Adipose tissue (tissue), 3 donors: ENCODE measurements at regions not wholly inside any gene's neighbourhood (a gene's known extent, or its start where the extent isn't known, plus 50 kb on each side); places are given as distances from the start of the nearest gene placed in this dataset.

Experiments
- H3K27ac ChIP-seq: one replicate; pipeline ENCODE4 v1.5.1; 2013; ENCODE audit warnings: low read depth, low read length
- WGBS, 3 donors: extraction: QIAGEN DNeasy Blood & Tissue Kit; methylation state at CpG; one replicate each; pipeline ENCODE4 v1.1.7; 2013; 5-methylcytosine and 5-hydroxymethylcytosine counted together
- donor health status: healthy with polysubstance abuse.
- donor health status: Bipolar disorder and iron deficiency.
- donor health status: healthy.

- no peak overlapping the region for H3K27ac ChIP-seq
- WGBS, 3 donors, result 83 to 87% (median 86%) methylated on average over 2 of the region's 2 CpGs
These were observed 249.7 kb downstream of the CD83 start for GRCh38 chr6:14367296-14367695.

GRCh38 chr6:14369717-14370116 lies 252.1 kb downstream of the CD83 start:
- WGBS, 3 donors, result 86 to 91% (median 90%) methylated on average over 3 of the region's 3 CpGs
- no peak overlapping the region for H3K27ac ChIP-seq

- H3K27ac ChIP-seq, result no peak overlapping the region
- 66 to 75% (median 75%) methylated on average over 3 of the region's 3 CpGs for WGBS, 3 donors
These were observed 254.0 kb downstream of the CD83 start for GRCh38 chr6:14371530-14371929.

GRCh38 chr6:14372734-14373489 lies 255.3 kb downstream of the CD83 start:
- no peak overlapping the region for H3K27ac ChIP-seq
- 53 to 71% (median 69%) methylated on average over 7 of the region's 7 CpGs for WGBS, 3 donors

GRCh38 chr6:14373648-14374437 lies 256.3 kb downstream of the CD83 start:
- WGBS, 3 donors, result 78 to 86% (median 81%) methylated on average over 7 of the region's 7 CpGs
- no peak overlapping the region for H3K27ac ChIP-seq

GRCh38 chr6:14375930-14376329 lies 258.4 kb downstream of the CD83 start:
- WGBS, 3 donors, result 44 to 58% (median 52%) methylated on average over 1 of the region's 1 CpG
- H3K27ac ChIP-seq, result no peak overlapping the region

GRCh38 chr6:14379568-14379967 lies 262.0 kb downstream of the CD83 start:
- 60 to 80% (median 79%) methylated on average over 3 of the region's 3 CpGs for WGBS, 3 donors
- H3K27ac ChIP-seq, result no peak overlapping the region

GRCh38 chr6:14380086-14380820 lies 262.7 kb downstream of the CD83 start:
- WGBS, 3 donors, result 57 to 73% (median 73%) methylated on average over 10 of the region's 10 CpGs
- H3K27ac ChIP-seq, result no peak overlapping the region

- H3K27ac ChIP-seq, result no peak overlapping the region
- WGBS, 3 donors, result 55 to 70% (median 64%) methylated on average over 11 of the region's 11 CpGs
These were observed 263.6 kb downstream of the CD83 start for GRCh38 chr6:14380901-14381828.

GRCh38 chr6:14381829-14382677 lies 264.5 kb downstream of the CD83 start:
- no peak overlapping the region for H3K27ac ChIP-seq
- WGBS, 3 donors, result 80 to 84% (median 82%) methylated on average over 10 of the region's 10 CpGs

GRCh38 chr6:14382678-14383236 lies 265.2 kb downstream of the CD83 start:
- H3K27ac ChIP-seq, result no peak overlapping the region
- WGBS, 3 donors, result 57 to 71% (median 68%) methylated on average over 3 of the region's 3 CpGs

GRCh38 chr6:14383393-14384174 lies 266.0 kb downstream of the CD83 start:
- no peak overlapping the region for H3K27ac ChIP-seq

GRCh38 chr6:14384175-14384949 lies 266.8 kb downstream of the CD83 start:
- WGBS, 3 donors, result 49 to 80% (median 77%) methylated on average over 6 of the region's 6 CpGs
- H3K27ac ChIP-seq, result no peak overlapping the region

More at GRCh38 chr6:14383393-14384174, 266.0 kb downstream of the CD83 start:
- WGBS, 3 donors, result 61 to 79% (median 67%) methylated on average over 5 of the region's 5 CpGs

GRCh38 chr6:14386263-14386662 lies 268.7 kb downstream of the CD83 start:
- no peak overlapping the region for H3K27ac ChIP-seq
- WGBS, 3 donors, result 83 to 92% (median 84%) methylated on average over 2 of the region's 2 CpGs

GRCh38 chr6:14386668-14387067 lies 269.1 kb downstream of the CD83 start:
- 58 to 81% (median 70%) methylated on average over 4 of the region's 4 CpGs for WGBS, 3 donors
- H3K27ac ChIP-seq, result no peak overlapping the region
